GM18909 (cell line): ENCODE measurements at regions not wholly inside any gene's neighbourhood (a gene's known extent, or its start where the extent isn't known, plus 50 kb on each side); places are given as distances from the start of the nearest gene placed in this dataset.

Experiments used
- ATAC-seq: cut with Tn5 transposase; IDR thresholded peaks from one replicate; pipeline ENCODE4 v1.9.1; 2021; ENCODE audit warnings: mild to moderate bottlenecking; ENCODE audit not compliant: unreplicated experiment, poor library complexity

DNA sequence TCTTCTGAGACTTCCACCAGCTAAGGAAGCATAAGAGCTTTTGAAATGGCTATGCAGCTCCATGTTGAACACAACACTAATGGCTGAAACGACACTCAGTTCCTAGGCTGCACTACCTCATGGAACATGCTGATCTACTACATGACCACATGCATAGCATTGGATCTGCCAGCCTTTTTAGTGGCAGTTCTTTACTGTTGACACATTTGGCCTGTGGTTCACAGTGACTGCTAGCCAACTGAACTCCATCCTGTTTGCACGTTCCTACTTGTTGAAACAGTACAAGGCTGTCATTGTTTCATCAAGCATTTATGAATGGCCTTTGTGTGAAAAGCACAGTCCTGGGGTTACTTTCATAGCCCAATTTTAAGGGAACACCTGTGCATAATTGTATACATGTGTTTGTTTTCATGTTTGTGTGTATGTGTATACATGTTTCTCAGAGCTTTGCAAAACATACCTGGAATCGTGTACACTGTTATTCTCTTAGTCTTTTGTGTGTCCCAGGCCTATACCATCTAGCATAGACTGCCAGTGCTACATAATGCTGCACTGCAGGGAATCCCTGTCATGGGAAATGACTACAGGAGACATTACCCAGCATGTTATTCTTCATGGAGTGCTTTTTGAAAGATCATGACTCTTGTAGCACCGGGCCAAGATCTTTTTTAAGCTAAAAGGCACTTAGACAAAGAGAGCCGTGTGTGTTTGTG is 179.6 kb upstream of the ESRRG start:
- no peak for ATAC-seq

DNA sequence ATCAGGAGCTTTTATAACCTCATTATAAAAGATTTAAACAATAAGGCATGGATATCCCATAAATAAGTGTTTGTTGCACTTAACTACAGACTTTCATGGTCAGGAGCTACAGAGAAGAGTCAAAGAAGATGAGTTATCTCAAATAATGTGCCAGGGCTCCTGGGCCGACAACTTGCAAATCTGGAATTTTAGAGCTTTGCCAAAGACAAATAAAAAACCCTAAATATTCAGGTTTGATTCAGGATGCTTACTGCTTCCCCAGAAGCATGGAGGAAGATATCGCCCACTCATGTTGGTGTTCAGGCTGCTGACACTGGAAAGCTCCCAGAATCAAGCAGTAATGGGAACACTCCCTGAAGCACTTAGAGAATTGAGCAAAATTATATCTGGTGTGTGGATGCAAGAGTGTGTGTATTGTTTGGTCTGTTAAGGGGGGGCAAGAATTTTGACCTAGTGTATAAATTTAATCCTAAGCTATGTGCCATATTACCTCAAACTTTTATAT is 176.9 kb upstream of the ESRRG start:
- no peak for ATAC-seq

DNA sequence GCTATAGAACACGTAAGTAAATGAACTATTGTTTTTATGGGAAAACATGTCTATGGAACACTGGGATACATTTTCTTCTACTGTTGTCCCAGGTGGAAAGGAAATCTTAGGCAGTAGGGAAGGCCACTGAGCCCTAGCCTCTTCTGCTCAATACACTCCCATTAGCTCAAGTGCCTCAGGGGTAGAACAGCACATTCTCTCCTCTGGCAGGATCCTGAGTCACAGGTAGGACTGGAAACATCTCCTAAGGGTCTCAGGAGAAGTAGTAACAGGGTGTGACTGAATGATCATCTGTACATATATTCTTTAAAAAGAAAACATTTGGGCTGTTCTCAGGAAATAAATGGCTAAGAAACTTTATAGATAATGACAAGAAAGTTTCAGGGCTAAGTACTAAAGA is 175.6 kb upstream of the ESRRG start:
- no peak for ATAC-seq

DNA sequence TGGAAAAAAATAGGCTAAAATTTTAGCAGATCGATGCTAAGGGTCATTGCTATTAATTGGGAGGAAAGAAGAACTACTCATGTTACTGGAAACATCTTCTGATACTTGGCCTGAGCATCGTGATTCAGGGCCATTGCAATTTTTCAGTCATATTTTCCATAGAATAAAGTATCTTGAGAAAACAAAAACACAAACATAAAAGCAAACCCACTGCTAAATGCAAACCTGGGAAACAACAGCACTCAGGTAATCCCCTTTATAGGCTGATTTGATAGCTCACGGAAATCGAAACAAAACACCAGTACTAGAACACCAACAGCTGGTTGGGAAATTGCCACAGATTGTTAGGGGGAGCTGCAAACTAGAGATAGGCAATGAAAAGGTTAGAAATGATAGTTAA is 172.9 kb upstream of the ESRRG start:
- no peak for ATAC-seq

DNA sequence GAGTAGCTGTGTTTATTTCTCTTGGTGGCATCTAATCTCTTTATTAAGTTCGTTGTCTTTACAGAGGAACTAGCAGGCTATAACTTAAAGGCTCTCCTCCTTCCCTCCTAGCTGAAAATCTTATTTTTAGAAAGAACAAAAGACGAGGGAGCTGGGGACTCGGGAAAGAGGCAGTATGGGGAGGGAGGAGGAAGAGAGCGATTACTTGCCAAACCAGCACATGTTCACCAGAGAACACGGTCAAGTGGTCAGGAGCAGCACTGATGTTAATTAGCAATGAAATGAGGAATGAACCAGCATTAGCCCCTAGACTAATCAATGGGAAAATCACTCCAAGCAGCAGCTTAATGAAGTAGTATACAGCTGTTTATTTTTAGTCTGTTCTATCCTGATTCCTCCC is 171.3 kb upstream of the ESRRG start:
- ATAC-seq = no peak

DNA sequence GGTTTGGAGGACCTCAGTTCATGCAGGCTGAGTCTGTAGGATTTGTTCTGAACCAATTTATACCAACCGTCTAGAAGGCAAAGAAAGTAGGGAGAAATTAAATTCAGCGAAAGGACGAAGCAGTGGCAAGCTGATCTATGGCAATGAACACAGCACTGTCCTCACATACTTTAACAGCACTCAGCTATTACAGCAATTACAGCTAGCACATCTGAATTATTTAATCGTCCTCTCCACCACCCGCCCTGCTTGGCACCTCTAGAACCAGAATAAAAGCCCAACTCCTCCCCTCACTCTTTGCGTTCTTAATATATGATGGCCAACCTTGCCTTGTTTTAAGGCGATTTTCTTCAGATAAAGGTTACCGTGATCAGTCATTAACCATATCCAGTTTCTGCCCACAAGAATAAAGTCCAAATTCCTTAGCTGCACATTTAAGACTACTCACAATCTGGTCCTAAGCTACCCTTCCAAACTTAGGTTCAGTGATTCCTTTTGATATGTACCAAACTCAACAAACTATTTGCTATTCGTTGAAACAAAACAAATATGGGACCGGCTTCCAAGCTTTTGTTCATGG is 169.4 kb upstream of the ESRRG start:
- ATAC-seq = no peak

DNA sequence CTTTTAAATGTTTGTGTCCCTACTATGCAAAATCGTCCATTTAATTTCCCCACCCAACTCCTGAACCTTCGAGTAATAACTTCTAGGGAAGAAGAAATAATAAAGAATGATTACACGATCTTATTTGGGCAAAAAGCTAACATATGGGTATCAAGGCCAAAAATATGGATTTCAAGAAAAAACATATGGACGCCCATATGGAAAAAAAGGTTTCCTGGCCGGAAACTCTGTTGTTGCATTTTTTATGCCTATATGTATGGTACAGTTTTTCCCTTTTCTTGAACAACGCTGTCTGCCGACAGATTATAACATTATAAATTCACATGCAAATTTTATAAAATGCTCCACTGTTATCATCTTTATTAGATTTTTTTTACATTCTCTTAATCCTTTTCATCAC is 167.6 kb upstream of the ESRRG start:
- no peak for ATAC-seq

DNA sequence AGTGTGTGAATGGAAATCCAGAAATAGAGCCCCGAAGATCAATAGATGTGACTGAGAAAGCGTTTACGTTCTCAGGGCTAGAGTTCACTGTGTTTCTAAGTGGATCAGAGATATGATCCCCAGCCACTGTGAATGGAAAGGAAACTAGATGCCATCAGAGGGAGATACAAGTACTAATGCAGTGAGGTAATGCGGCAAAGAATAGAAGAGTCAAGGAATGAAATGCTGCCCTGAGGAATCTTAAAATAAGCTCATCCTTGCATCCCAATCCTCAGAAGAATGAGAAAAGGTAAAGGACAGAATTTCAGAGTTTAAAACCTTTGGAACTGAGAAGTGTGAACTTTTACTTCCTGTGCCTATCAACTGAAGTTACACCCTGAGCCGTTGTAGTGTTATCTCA is 165.5 kb upstream of the ESRRG start:
- ATAC-seq = no peak

DNA sequence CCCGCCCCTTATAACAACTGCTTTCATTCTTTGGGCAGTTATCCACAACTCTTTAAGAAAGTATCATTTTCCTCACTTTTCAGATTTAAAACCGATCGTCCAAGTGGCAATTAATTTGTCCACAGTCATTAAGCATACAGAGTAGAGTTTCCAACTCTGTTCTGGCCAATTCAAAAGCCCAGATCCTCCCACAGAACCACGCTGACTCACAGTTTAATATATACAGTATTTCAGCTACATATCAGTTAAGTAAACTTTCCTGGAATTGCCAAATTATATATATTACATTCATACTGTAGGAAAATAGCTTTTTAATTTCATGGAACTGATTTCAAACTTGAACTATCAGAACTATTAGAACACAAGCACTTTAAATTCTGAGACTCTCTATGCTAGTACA is 163.8 kb upstream of the ESRRG start:
- no peak for ATAC-seq

DNA sequence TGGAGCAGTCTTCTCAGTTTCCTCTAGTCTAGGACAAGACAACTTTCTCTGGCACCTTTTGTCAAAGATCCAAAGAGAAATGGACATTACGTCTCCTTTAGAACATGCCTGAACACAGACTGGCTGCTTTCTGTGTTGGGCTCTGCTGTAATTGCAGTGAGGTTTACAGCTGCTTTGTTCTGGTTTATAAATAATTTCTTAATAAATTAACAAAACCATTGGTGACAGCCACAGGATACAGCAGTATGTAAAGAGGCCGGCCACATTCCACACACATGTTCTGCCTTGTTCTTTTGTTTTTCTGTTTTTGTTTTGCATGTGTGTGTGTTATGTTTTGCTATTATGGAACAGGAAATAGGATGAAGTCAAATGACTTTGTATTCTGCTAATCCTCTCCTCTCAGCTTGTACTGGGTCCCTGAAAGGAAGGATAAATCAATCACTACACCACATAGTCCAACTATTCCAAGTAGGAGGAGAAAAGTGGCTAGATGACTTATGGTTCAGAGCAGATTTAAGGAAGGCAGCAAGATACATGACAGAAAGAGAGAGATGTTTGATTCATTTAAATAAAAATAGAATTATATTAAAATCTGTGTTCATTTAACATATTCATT is 161.5 kb upstream of the ESRRG start:
- ATAC-seq = no peak

DNA sequence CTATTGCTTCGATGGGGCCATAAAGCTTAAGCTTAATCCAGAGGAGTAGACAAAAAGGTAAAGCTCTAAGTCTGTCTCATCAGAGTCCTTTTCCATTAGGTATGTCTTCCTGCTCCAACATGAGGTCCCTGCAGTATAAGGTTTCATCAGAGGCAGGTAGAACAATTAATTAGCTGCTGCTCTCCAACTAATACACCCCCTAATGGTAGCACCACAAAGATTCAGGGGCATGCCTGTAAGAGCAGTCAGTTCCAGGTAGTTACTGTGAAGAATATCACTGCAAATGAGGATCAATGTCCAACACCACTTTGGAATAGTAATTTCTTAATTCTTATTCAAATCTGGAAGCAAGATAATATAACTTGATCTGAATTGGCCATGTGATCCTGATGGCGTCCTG is 160.3 kb upstream of the ESRRG start:
- no peak for ATAC-seq

DNA sequence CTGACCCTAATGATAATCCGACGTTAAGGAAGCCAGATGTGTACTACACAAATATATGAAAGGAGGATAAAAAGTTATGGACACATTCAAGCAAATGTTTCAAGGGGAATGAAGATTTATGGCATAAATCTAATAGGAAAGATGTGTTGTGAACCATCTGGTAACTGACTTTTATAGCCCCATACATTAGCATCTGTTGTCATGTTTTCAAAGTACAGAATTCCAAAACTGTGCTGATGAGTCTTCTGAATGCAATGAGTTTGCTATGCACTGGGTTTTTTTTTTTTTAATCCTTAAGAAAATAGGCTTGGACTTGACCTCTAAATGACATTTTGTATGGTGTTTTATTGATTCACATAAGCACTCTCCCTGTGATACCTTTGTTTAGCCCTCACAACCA is 158.5 kb upstream of the ESRRG start:
- ATAC-seq = no peak

DNA sequence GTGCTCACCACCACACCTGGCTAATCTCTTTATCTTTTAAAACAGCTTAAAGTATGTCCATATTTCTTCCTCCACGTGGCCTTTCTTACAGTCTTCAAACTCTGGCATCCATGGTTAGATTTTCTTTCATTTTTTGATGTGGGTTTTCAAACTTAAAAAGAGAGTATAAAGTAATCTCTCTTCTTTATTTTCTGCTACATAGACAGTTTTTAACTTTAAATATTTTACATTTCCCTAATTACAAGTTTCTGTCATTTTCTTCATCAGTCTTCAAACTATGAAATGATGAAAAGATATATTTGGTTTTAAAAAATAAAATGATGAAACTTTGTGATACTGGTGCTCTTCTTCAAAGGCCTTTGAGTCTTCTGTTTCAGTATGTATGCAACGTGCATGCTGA is 143.5 kb upstream of the ESRRG start:
- no peak for ATAC-seq

DNA sequence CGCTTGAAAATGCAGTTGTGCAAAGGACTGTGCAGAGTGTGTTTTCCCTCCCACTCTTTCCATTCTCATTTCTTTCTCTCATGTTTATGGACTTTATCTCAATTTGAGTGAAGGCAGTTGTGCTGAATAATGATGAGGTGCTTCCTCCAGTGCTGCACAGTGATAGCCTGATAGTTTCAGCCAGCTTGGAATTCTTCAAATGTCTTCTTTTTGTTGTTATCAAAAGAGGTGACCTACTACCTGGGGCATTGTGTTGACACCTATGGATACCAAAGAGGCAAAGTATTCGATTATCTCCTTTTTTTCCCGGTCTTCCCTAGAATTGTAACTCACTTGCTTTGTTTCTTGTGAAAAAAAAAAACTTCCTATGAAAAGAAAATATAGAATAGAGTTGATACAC is 132.6 kb upstream of the ESRRG start:
- no peak for ATAC-seq

DNA sequence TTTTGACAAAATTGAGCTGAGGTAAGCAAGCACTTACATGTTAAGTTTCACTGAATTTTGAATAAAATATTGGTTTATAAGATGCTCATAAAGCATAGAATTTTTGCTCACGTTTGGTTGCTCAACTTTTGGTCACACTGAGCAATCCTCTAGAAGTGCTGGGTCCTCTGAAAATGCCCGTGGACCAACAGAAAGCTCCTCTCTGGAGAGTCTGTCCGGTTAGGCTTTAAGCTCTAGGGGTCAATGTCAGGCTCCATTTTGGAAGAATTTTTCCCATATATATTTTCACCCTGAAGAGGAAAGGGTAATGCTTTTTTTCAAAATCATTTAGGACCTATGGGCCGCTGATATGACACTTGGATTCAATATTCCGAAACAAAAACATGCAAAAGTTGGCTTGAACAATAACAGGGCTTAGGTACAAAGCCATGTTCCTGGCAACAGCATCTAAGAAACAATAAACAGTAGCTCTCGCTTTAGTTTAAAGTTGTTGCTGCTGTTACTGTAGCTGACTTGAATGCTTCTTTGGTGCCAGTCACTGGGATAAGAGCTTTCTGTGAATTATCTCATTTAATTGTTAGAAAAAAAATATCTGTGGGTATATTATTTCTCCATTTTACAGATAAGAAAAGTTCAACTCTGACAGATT is 131.7 kb upstream of the ESRRG start:
- ATAC-seq = no peak

DNA sequence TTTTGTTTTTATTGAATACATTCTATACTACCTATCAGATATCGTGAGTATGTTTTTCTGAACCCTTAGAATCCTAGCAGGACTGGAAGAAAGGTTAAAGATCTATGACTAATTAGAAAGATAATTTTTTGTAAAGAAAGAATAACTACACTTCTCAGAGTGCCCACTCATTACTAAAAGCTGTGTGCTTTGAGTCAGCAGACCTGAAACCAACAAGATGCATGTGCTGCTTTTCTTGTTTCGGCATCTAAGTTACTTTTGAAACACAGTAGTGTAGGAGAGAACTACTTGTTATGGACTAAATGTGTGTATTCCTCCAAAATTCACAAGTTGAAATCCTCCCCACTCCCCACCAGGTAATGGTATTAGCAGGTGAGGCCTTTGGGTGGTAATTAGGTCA is 127.8 kb upstream of the ESRRG start:
- ATAC-seq = no peak

DNA sequence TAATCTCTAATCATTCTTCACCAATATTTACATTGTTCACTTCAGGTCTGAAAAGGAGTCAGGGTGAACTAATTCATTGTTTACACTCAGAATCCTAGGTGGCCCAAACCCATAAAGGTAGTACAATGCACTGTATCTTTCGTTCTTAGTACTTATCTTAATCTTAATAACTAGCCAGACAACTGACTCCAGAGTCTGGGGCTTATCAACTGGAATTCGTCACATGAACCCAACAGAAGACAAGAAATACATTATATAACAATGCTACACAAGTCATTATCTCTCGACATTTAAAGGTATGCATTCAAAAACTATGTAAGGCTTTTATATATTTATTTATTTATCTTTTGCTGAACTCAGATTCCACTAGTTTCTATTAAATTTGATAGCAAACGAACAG is 125.9 kb upstream of the ESRRG start:
- ATAC-seq = no peak

DNA sequence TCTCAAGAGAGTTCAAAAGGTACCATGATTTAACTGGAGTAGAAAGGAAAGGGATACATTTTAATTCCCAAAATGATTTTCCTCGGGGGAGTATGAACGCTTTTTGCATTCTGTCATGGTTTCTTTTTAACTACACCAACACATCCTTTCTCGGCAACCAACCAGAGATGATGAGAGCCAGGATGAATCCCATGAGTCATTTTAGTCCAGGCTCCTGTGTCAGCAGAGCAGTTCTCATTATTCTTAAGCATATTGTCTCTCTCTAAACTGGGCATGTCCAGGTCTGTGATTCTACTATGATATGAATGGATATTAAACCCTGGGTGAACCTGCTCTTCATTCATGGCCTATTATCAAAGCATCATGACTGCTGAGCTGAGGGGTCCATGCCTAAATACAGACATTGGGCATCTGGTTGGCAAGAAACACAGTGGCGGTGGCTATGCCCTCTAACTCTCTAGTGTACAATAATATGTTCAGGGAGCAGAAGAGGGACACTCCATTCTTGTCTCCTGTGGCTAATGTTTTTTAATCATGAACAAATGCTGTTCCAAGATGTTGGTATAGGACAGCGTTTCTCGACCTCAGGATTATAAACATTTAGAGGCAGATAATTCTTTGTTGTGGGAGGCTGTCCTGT is 124.3 kb upstream of the ESRRG start:
- no peak for ATAC-seq

DNA sequence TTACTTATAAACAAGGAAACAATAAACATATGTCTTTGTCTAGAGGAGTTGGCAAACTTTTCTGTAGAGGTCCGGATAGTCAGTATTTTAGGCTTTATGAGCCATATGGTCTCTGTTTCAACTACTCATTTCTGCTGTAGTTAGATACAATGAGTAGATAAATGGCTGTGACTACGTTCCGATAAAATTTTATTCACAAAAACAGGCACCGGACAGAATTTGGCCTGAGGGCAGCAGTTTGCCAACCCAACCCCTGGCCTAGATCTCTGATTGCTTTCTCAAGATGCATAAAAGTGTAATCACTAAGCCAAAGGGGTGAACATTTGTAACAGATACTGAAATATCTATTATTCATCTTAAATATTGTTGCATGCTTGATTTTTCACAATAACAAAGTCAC is 123.1 kb upstream of the ESRRG start:
- ATAC-seq = no peak

DNA sequence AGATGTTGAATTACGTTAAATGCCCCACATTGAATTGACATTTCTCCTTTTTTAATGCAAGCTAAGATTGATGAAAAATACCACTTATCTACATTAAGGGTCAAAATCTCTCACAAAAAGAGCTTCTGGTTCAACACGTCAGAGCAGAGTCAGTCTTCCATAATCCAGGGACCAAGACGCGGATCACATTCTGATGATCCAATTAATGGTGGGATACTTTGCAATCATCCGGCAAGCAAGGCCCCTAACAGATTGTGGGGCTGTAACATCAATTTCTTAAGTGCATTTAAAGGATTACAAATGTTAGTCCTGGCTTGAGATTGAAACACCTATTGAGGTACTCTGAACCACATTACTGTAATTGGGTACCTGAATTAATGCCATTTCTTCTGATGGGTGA is 120.2 kb upstream of the ESRRG start:
- ATAC-seq = no peak

DNA sequence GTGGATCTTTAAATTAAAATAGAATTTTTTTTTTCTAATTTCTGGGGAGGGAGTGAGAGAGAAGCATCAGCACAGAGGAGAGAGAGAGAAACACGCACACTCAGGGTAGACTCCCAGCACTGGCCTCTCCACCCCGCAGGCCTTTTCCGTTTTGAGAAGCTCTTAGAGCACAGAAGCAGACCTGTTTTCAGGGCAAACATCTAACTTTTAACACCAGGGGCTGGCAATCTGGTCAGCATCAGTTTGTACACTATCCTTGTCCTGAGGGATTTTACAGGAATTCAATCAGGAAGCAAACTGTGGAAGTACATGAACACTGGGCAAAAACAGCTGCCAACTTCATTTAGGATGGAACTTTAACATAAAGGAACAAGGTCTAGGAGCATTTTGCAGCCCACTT is 117.9 kb upstream of the ESRRG start:
- no peak for ATAC-seq
